Vagina (tissue), 2 donors: ENCODE measurements at regions not wholly inside any gene's neighbourhood (a gene's known extent, or its start where the extent isn't known, plus 50 kb on each side); places are given as distances from the start of the nearest gene placed in this dataset.

Experiments
- CTCF ChIP-seq, 3 experiments: fragments of 450-650 bp in 2 of 3; fragments of 200-600 bp in 1 of 3; sonication (generic) in 1 of 3; IDR thresholded peaks; one replicate each; pipeline ENCODE4 v1.5.1; 2017 to 2019; ENCODE audit warnings: antibody characterized with exemption in 3 of 3, mild to moderate bottlenecking in 2 of 3, moderate library complexity in 2 of 3
- POLR2A ChIP-seq, 2 donors: fragments of 450-650 bp; IDR thresholded peaks; one replicate each; pipeline ENCODE4 v1.6.1; 2017; ENCODE audit warnings: antibody characterized with exemption in 2 of 2, mild to moderate bottlenecking in 2 of 2, moderate library complexity in 2 of 2
- POLR2AphosphoS5 ChIP-seq, 2 donors: sonication (generic); formaldehyde crosslinking; IDR thresholded peaks; one replicate each; pipeline ENCODE4 v1.9.0; 2017; ENCODE audit warnings: antibody characterized with exemption in 2 of 2, mild to moderate bottlenecking in 2 of 2, low read depth in 1 of 2; ENCODE audit not compliant: insufficient read depth in 1 of 2

- no peak for TF ChIP-seq CTCF (IDR thresholded peaks at IDR 0.05)
- no peak for TF ChIP-seq POLR2A (IDR thresholded peaks at IDR 0.05)
- TF ChIP-seq POLR2AphosphoS5 (IDR thresholded peaks at IDR 0.05; ENCODE audit: insufficient read depth in 1 of 2, low read depth in 1 of 2), result no peak
These were observed 87.7 kb upstream of the NOX3 start for GRCh38 chr6:155543166-155543847.
